GM18861 (cell line): ENCODE measurements at regions not wholly inside any gene's neighbourhood (a gene's known extent, or its start where the extent isn't known, plus 50 kb on each side); places are given as distances from the start of the nearest gene placed in this dataset.

Experiments used
- ATAC-seq: cut with Tn5 transposase; IDR thresholded peaks from one replicate; pipeline ENCODE4 v1.9.1; 2021; ENCODE audit not compliant: unreplicated experiment

DNA sequence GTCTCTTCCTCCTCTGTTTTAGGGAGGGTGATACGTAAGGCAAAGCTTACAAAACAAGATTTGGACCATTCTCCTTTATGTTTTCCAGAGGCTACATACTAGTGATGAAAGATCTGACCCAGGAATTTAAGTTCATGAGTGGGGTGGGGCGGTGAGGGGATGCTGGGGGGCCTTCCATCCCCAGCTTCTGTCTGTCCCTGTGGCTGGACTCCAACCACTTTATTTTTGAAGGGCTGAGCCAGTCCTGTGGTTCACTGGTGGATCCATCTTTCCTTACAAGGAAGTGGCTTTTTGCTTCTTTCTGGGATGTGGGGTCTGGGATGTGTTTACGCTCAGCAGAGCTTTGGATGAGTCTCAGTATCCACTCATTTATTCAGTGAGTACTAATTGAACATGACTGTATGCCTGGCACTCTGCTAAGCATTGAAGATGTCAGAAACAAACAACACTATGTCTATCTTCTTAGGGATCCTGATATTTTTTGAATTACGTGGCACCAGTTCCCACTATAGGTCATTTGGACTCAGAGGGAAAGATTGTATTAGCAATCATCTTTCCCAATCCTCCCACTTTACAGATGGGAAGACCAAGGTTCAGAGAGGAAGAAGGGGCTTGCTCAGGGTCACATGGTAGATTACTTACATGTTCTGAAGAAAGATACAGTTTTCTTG, 291.8 kb upstream of the TBX3 start:
- no peak for ATAC-seq

DNA sequence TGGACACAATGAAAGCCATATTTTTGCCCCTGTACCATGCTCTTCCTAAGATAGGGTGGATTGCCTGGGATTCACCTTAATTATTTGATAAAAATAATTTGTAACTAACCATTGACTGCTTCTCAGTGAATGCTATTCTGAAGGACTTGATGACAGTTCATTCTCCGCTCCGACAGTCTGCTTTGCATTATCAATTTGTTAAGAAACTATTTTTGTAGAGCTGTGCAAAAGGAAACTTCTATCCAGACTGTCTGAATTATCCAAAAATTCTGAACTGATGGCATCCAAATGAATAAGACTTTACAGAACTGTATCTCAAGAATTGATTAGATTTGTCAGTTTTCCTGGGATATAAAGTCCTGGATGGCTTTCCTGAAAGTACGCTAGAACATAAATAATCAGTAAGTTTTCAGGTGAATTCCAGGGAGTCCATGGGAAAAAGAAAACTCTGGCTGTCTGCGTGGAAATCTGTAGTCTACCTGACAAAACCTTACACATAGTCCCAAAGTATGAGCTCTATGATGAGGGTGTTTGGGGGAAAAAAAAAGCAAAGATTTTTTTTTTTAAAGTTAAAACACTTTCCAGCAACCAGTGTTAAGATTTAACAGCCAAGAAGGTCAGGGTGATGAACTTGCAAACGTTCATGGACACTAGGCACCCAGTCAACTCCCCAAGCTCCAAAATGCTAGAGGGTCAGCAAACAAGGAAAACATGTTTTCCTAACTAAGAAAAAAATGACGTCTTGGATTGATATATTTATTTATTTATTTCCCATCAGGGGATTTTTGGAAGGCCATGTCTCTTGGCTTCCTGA, 291.1 kb upstream of the TBX3 start:
- ATAC-seq = no peak

DNA sequence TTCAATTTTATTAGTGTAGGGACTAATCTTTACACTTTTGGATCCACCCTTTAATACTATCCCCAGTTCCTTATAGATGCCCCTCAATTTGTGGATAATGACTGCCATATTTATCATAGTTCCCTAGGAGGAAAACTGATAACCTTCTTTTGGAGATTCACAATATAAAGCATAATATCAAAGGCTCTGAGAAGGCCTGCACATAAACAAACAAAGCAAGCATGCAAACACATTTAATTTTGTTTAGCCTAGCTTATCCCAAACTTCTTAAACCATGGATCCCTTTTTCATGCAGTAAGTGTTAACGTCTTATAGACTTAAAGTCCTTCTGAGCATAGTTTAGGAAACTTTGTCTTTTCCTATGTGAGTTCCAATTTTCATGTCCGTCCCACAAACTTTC, 290.4 kb upstream of the TBX3 start:
- no peak for ATAC-seq

DNA sequence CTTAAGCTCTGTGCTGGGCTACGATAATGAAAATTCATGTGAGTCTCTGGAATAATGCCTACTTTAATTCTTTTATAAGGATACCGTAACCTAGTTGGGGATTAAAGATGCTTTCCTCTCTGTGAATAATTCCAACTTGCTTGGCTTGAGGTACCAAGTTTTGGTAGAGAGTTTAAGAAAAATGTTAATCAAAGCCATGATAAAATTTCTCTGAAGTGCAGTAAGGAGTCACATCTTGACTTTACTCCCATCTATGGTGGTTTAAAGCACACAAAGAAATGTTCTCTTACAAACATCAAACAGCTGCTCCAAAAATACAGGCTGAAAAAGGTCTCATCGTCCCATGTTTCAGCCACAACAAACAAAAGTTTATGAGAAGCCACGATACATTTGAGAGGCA, 284.8 kb upstream of the TBX3 start:
- ATAC-seq = no peak

DNA sequence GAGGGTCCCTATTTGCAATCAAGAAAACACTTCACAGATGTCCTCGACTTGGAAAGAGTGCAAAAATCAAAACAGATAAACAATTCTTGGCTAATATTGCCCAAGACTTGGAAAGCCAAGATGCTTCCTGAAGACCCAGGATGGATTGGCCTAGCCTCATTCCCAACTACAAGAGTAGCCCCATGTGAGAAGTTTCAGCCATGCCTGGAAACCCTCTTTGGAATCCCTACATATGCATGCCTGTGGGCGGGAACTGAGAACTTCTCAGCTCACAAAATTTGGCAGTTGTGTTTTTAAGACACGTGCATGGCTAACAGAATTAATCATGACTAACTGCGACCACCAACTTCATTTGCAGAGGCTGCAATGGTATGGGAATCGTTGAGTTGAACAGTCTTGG, 283.2 kb upstream of the TBX3 start:
- ATAC-seq = no peak

DNA sequence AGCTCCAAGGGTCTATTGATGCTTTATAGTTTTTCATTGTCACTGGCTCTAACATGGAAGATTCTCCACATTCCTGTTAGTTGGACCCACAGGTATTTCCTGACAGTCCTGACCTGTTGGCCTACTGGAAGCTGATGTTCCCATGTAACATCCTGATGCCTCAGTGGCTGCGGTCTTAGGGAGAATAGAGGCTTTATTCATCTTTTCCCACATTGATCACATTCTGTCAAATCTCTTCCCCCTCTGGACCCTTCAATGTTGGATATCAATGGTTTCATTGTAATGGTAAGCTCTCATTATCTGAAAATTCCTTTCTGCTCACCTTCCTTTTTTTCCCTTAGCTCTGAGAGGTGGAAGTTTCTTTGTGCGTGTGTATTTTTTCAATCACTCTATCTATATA, 280.9 kb upstream of the TBX3 start:
- no peak for ATAC-seq

DNA sequence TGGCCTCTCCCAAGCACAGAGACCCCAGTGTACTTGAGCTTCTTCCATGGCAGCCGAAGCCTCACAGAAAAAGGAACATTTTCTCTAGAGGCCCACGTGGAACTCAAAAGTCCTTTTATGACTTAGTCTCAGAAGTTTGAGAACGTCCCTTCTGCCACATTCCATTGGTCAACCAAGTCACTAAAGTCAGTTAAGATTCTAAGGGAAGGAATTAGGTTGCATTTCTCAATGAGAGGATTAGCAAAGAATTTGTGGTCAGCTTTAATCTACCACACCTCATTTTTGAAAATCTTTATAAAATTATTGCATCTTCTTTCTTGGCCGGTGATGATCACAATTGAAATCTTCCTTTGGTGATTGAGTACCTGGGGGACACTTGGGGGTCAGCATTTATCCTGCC, 279.9 kb upstream of the TBX3 start:
- ATAC-seq = no peak

DNA sequence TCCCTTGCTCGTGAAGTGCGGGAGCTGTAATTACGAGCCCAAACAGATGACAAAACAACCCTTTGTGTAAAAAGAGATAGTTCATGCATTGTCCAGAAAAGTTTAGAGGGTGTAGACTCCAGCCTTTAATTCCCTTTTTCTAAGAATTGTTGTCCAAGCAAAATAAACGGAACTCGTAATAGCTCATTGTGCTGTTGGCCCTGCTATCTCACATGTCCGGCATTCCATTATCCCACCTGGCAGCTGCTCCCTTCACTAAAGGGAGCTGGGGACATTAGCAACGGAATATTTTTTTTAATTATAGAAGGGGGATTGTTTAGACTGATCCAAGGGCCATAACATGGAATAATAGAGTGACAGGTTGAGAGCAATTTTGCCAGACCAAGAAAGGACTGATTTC, 277.5 kb upstream of the TBX3 start:
- ATAC-seq = no peak

DNA sequence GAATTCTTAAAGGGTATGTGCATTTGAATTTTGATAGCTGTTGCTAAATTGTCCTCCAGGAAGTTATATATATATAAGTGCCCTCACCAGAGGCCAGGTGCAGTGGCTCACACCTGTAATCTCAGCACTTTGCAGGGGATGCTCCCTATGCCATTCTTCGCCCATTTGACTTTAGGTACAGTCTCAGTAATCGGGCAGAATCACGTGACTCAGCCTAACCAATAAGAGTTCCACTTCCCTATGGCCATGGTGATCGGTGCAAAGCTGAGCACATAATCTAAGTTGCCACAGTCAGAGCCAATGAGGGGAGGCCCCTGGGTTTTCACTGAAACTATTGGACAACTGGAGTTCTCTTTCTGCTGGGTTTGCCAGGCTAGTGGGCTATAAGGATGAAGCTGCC, 274.6 kb upstream of the TBX3 start:
- no peak for ATAC-seq

DNA sequence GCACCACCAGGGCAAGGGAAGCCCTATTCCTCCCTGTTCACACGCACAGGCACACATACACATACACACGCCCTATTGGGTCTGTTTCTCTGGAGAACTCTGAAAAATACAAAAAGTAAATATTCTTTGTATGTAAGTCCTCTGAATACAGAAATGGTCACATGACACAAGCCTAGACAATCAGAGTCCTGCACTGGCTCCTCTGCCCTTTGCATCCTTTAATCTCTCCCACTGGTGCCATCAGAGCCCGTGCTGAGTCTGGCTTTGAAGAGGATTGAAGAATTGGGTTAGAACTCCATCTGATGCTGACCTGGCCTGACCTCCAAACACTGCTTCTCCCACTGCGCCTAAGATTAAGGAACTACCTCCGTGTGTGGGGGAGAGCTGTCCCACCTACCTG, 273.2 kb upstream of the TBX3 start:
- no peak for ATAC-seq

DNA sequence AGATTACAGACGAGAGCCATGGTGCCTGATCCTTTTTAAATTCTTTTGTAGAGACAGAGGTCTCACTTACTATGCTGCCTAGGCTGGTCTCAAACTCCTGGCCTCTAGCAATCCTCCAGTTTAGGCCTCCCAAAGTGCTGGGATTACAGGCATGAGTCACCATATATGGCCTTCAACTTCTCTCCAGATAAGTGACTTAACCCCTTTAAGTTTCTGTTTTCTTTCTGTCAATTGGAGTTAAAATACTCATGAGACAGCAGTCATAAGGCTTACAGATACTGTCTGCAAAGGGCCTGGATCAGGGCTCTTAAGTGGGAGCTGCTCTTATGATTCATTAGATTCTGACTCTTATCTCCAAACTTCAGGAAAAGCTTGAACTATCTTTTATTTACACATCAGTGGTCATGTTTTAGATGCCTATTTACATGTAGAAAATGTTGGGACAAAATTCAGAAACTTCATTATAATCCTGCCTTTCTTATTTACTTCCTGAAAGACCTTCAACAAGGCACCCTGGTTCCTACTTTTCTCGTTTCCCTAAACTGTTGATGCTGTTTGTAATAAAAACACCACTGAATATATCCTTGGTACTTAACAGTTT, 271.5 kb upstream of the TBX3 start:
- no peak for ATAC-seq

DNA sequence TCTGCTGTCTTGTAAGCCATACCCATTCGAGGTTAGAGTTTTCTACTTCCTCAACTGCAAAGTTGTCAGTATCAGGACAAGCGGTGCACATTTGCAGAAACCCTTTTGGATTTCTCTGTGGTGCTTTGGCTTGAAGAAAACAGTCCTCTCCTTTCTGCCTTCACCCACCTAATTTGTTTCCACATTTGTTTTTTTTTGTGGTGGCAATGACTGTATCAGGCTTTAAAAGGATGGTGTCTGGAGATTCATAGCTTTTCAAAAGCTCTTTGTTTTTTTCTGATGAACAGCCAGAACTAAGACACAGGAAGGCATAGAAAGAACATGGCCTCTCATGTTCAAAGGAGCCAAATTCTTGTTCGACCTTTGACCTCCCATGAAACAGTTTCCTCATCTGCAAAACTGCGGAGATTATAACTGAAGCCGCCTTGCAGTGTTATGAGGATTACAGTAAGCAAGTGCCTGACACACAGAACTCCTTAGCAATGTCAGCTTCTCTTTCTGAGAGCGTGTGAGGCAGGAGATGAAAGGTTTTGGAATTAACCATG, 270.6 kb upstream of the TBX3 start:
- no peak for ATAC-seq

DNA sequence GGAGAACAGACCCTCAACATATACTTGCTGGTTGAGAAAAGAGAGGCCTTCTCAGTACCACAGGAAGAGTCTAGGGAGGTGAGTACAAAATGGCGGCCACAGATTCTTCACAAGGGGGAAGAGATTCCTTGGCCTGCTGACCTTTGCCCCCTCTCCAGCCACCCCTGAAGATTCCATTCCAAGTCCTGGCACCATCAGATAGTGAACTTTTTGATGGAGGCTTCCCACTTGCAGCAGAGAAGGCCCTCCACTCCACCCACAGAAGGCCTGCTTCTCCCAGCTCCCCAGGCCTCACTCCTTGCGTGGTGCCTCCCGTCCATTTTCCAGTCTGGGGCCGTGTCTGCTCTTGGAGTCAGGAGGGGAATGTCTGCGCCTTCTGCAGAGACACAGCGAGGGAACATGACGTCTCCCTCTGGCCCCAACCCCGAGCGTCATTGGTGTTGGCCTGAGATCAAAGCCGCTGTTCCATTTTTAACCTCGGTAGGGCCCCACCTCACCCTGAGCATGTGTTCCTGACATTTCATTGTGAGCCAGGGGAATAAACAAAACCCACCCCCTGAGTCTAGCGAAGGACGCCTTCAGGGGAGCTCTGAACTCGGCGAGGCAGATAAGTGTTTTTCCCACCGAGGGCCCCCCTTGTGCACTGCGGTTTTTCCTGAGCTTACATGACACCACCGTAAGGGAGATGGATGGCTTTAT, 268.7 kb upstream of the TBX3 start:
- ATAC-seq = no peak

DNA sequence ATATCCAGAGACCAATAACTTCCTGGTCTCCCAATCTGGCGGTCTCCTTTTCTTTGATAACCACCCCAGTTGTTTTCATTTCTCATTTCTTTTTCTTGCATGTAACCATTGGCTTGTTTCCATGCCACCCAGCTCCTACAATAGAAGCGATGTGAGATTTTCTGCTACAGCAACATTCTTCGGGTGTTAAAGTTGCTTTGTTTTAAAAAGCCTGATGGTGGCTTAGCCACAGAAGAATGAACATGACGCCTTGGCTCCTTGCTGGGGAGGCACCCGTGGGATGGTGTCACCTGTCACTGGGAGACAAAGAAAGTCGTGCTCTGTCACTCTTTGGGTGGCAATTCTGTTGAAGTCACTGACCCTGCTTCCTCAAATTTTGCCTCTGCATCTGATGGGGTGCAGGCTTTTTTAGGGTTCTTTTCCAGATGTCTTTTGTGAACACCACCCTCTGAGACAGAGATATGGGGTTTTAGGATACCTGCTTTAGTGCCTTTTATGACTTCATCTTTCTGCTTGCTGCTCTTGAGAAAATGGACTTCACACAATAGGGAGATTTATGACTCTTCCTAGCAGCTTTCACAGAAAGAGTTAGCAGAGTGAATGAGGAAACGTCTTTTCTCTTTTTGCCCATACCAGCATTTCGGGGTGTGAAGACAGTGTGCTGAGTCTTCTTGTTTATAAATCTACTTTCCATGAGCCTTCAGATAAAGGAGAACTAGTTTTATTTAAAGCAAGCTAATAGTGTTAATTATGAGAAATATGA, 265.3 kb upstream of the TBX3 start:
- ATAC-seq = no peak

DNA sequence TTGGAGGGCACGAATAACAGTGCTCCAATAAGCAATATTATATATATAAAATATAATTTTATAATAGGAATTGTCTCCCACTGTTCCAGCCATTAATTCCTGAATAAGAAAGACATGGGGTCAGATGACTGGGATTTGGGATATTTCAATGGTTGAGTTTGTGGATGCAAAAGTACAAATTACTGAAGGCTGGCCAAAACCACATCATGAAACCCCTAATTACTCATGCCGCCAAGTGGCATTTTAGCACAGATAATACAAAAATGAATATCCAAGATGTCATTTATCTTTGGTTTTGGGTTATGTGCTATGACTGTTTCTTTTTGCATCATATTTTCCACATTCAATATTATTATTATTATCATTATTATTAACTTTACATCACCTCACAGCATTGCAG, 261.4 kb upstream of the TBX3 start:
- ATAC-seq = no peak

DNA sequence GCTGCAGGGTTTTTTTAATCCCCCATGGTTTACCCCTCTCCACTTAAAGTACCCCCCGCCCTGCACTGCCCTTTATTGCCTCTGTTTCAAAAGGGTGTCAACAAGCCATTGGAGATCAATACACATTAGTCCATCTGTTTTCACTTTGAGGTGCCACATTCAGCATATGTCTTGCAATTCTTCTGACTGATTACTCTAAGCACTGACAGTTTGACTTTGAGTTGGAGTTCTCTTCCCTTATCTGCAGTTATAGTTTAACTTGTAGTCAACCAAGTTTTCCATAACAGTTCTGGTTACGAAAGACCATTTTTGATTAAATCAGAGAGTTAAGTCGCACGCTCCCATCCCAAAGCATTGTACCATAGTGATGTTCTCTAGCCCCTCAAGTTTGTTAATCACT, 260.8 kb upstream of the TBX3 start:
- ATAC-seq = no peak

DNA sequence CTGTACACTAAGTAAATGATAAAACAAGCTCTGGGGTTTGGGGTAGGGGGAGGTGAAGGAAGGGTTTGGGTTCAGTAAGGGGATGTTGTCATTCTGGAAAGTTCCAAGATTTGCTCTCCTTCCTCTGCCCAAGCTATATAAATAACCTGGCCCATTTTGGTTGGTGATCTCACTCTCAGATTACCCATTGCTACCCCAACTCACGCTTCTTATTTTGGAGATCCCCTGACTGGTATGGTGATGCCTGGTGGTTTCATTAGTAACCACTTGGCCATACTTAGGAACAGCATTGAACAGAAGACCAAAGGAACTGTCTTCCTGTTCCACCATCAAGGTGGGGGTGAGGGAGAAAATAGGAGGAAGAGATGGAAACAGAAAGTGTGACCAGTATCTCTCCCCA, 259.6 kb upstream of the TBX3 start:
- ATAC-seq = no peak

DNA sequence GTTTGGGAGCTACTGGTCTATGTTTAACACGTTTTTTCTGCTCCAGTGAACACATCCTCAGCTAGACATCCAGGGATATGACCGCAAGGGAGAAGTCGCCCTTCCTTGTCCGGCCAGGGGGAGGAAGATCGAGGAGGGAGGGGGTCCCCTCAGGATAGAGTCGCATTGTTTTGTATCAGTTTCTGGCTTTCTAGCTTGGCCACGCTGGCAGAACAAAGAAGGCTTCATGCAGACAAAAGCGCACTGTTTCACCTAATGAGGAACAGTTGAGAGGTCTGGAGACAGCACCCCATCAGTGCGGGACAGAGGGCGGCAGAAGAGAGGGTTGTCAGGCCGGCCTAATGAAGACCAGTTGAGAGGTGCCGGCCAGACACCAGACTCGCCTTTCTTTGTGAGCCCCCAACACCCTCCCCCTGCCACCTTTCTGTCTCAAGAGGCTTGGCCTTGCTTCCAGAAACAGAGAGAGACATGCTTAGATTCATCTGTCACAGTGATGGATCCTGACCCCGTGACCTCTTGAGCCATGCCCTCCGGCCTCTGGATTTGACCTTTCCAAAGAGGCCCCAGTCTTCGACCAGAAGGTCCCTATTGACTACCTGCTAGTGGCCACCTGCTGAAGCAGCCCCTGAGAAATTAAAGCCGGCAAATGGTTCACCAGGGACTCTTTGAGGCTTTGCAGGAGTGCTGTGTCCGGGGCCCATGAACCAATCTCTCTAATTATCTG, 254.7 kb upstream of the TBX3 start:
- ATAC-seq = no peak

DNA sequence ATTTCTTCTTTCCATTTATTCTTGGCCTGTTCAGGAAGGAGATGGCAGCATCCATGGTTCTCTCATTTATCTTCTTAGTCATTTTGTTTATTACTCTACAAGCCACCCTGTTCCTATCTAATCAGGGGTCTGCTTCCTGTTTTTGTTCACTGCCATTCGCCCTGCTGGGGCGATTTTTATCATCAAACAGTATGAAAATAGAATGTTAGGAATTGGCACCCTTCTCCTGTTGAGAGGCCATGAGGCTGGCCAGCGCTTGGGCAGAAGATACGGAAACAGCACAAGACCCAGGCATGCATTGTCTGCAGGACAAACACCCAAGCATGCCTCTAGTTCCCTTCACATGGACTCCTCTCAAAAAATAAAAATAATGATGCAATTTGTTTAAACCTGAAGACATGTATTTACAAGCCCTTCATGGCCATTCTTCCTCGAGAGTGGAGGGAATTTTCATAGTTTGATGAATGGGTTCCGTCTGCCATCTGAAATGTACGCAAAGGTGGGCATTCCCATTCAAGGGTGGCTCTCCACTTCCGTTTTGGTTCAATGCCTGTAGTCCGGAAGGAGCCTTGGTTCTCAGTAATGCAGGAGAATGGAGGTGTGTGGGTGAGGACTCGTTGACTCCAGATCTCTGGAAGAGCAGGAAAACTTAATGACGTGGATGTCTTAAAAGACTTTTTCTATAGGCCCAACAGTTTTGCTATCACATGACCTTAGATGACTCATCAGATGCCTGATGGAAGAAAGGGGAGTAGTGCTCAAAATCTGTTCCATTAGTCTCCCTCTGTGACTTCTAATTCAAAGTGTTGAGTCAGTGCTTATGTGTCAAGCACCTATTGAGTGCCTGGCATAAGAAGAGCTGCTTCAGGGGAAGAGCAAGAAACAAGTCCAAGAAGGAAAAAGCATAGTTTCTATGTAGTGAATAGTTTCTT, 252.4 kb upstream of the TBX3 start:
- ATAC-seq = no peak
